GM12864 (cell line): ENCODE measurements at regions not wholly inside any gene's neighbourhood (a gene's known extent, or its start where the extent isn't known, plus 50 kb on each side); places are given as distances from the start of the nearest gene placed in this dataset.

Experiments
- DNase-seq: peaks from one replicate; pipeline ENCODE4 v3.0.0-alpha.2; 2011; ENCODE audit warnings: low read depth
- H3K4me3 ChIP-seq: 2 replicates; pipeline ENCODE4 v1.5.1; 2011; ENCODE audit warnings: mild to moderate bottlenecking, low read depth, low read length, control low read depth
- TF ChIP-seq, protein P1 (sequence below): IDR thresholded peaks from 2 replicates; pipeline ENCODE4 v1.5.1; 2011; ENCODE audit warnings: low read depth, mild to moderate bottlenecking, moderate library complexity, low read length, control low read depth, inconsistent platforms; ENCODE audit errors: missing control alignments

DNA sequence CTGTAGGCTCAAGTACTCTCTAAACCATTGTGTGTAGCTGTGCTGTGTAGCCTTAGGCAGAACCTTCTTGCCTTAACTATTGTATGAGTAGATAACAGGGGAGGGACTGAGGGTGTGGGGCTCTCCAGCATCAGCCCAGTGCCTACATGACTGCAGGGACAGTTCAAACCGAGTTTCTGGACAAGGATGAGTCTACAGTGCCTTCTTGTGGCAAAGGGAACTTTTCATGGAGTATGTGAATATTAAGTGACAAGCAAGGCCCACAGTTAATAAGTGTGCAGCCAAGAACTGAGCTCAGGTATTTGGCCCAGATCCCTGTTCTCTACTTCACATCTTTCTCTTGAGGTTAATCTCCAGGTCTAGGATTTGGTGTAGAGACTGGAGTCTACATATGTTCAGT, 424.4 kb upstream of the LARGE1 start:
- DNase-seq = no peak
- no peak overlapping the region for H3K4me3 ChIP-seq

GRCh38 chr22:34354071-34354817, 434.0 kb upstream of the LARGE1 start:
- TF ChIP-seq, protein P1, sequence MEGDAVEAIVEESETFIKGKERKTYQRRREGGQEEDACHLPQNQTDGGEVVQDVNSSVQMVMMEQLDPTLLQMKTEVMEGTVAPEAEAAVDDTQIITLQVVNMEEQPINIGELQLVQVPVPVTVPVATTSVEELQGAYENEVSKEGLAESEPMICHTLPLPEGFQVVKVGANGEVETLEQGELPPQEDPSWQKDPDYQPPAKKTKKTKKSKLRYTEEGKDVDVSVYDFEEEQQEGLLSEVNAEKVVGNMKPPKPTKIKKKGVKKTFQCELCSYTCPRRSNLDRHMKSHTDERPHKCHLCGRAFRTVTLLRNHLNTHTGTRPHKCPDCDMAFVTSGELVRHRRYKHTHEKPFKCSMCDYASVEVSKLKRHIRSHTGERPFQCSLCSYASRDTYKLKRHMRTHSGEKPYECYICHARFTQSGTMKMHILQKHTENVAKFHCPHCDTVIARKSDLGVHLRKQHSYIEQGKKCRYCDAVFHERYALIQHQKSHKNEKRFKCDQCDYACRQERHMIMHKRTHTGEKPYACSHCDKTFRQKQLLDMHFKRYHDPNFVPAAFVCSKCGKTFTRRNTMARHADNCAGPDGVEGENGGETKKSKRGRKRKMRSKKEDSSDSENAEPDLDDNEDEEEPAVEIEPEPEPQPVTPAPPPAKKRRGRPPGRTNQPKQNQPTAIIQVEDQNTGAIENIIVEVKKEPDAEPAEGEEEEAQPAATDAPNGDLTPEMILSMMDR = no peak
- no peak for DNase-seq
- H3K4me3 ChIP-seq = no peak overlapping the region

More for the DNA sequence above, 424.4 kb upstream of the LARGE1 start:
- TF ChIP-seq, protein P1 = no peak

GRCh38 chr22:34356481-34356880, 436.2 kb upstream of the LARGE1 start:
- no peak for DNase-seq
- TF ChIP-seq, protein P1 = no peak
- no peak overlapping the region for H3K4me3 ChIP-seq

GRCh38 chr22:34370711-34371110, 450.4 kb upstream of the LARGE1 start:
- H3K4me3 ChIP-seq = no peak overlapping the region
- DNase-seq = no peak
- TF ChIP-seq, protein P1 = no peak

GRCh38 chr22:34379825-34380224, 459.5 kb upstream of the LARGE1 start:
- TF ChIP-seq, protein P1 = no peak
- no peak overlapping the region for H3K4me3 ChIP-seq
- DNase-seq = no peak

DNA sequence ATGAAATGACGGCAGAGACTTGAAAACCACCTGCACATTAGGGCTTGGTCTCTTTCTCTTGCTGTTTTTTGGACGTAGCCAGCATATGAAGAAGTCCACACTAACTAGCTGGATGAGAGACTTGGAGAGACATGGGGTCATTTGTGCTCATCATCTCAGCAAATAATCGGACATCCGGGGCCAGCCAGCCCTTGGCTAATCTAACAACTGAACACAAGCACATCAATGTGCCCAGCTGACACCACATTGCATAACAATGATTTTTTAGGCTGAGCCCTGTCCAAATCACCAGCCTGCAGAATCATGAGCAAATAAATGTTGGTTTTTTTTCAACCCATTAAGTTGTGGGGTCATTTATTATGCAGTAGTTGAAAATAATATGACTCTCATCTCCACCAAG, 460.3 kb upstream of the LARGE1 start:
- H3K4me3 ChIP-seq = no peak overlapping the region
- no peak for DNase-seq
- TF ChIP-seq, protein P1 = no peak

GRCh38 chr22:34390400-34390799, 470.1 kb upstream of the LARGE1 start:
- TF ChIP-seq, protein P1 = no peak

More at GRCh38 chr22:34390400-34390799, 470.1 kb upstream of the LARGE1 start:
- H3K4me3 ChIP-seq = no peak overlapping the region
- no peak for DNase-seq
